ENCODE measurements at regions not wholly inside any gene's neighbourhood (a gene's known extent, or its start where the extent isn't known, plus 50 kb on each side); places are given as distances from the start of the nearest gene placed in this dataset.
A peak's percentile ranks its signal among the peaks of the same experiment; 100 is the strongest.

- DNase-seq (ENCODE audit: low spot score) = no peak
These were observed 578.3 kb downstream of the CMPK2 start for GRCh38 chr2:6287406-6287805.

- DNase-seq (ENCODE audit: low spot score) = no peak
These were observed 576.9 kb downstream of the CMPK2 start for GRCh38 chr2:6288791-6289190.

GRCh38 chr2:6290217-6291015 is 575.3 kb downstream of the CMPK2 start:
- DNase-seq (ENCODE audit: low spot score) = no peak

GRCh38 chr2:6294791-6295190 is 570.9 kb downstream of the CMPK2 start:
- DNase-seq (ENCODE audit: low spot score) = no peak

- DNase-seq (ENCODE audit: low spot score) = no peak
These were observed 568.5 kb downstream of the CMPK2 start for GRCh38 chr2:6297238-6297637.

GRCh38 chr2:6301426-6301825 is 564.3 kb downstream of the CMPK2 start:
- no peak for DNase-seq (ENCODE audit: low spot score)

GRCh38 chr2:6308986-6309385 is 556.7 kb downstream of the CMPK2 start:
- DNase-seq (ENCODE audit: low spot score) = no peak

GRCh38 chr2:6309415-6310255 is 556.1 kb downstream of the CMPK2 start:
- no peak for DNase-seq (ENCODE audit: low spot score)

GRCh38 chr2:6310256-6311215 is 555.2 kb downstream of the CMPK2 start:
- DNase-seq (ENCODE audit: low spot score) = no peak

- no peak for DNase-seq (ENCODE audit: low spot score)
These were observed 553.3 kb downstream of the CMPK2 start for GRCh38 chr2:6312367-6312766.

GRCh38 chr2:6314218-6314960 is 551.3 kb downstream of the CMPK2 start:
- no peak for DNase-seq (ENCODE audit: low spot score)

GRCh38 chr2:6325616-6326015 is 540.1 kb downstream of the CMPK2 start:
- no peak for DNase-seq (ENCODE audit: low spot score)

GRCh38 chr2:6326958-6327357 is 538.7 kb downstream of the CMPK2 start:
- no peak for DNase-seq (ENCODE audit: low spot score)

- peak; percentile 3 for DNase-seq (ENCODE audit: low spot score)
These were observed 528.8 kb downstream of the CMPK2 start for GRCh38 chr2:6336752-6337471.

GRCh38 chr2:6337472-6337820 is 528.3 kb downstream of the CMPK2 start:
- DNase-seq (ENCODE audit: low spot score) = no peak

GRCh38 chr2:6341588-6342129 is 524.0 kb downstream of the CMPK2 start:
- DNase-seq (ENCODE audit: low spot score) = no peak

- DNase-seq (ENCODE audit: low spot score) = no peak
These were observed 523.3 kb downstream of the CMPK2 start for GRCh38 chr2:6342273-6342920.

- DNase-seq (ENCODE audit: low spot score) = no peak
These were observed 522.6 kb downstream of the CMPK2 start for GRCh38 chr2:6343076-6343475.

- DNase-seq (ENCODE audit: low spot score) = no peak
These were observed 513.5 kb downstream of the CMPK2 start for GRCh38 chr2:6352247-6352646.

GRCh38 chr2:6352906-6353515 is 512.7 kb downstream of the CMPK2 start:
- DNase-seq (ENCODE audit: low spot score) = peak; percentile 68

Measured in kidney tubule cell (primary cell).